NCI-H748 (cell line): ENCODE measurements at regions not wholly inside any gene's neighbourhood (a gene's known extent, or its start where the extent isn't known, plus 50 kb on each side); places are given as distances from the start of the nearest gene placed in this dataset.
"Not testable (repeated sequence)": the region's sequence is repeated elsewhere in the genome, so short reads cannot be mapped to it uniquely, and the experiment has no call there.

Source experiments
- DNase-seq: peaks from one replicate; lab custom pipeline; 2025; ENCODE audit not compliant: unreplicated experiment; lab: John Stamatoyannopoulos, UW

DNA sequence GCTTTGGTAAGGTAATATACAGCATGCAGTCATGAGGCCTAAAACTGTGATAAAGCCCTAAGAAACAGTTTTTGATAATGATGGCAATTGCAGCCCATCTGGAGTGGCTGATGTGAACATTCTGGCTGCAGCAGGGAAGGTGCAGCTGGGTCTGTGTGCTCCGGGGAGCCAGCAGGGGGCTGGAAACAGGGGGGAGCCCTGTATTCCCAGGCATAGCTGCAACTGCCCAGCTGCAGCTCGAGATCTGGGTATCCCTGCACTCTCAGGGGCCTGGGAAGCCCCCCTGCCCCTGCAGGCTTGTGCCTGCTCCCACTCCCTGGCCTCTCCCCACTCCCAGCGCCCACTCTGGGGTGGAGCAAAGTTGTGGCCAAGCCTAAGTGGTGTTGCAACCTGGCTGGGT is 95.6 kb downstream of the RRAGB start:
- no peak for DNase-seq

DNA sequence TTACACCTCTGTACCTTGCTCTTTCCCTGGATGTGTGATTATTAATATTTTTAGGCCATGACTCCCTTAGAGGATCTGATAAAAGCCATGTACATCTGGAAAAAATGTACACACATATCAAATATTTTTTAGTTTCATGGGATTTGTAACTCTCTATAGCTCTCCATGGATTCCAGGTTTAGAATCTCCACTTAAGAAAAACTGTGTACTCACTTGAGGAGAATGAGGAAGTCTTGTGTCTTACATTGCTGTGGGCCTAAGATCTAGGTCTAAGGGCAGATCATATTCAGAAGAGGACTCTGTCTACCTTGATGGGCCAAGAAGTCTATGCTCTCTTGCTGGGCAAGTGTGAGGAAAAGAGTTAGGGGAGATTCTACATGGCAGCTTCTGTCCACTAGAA is 98.0 kb downstream of the RRAGB start:
- DNase-seq: no peak

DNA sequence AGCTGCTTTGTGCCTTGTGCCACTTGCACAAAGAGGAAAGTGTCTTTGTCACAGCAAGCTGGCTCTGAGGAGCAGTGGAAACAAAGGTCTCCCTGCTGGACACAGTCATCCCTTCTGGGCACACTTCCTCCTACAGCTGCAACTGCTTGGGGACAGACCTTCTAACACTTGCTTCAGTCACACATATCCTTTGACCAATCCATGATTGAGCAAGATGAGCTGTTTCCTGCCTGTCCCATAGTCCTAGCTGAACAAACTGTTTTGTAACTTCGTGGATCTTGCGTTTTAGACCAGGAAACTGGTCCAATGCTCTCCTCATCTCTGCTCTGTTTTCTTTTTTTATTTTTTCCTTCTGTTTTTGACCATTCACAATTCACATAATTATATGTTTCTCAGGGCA is 98.5 kb downstream of the RRAGB start:
- DNase-seq: no peak

DNA sequence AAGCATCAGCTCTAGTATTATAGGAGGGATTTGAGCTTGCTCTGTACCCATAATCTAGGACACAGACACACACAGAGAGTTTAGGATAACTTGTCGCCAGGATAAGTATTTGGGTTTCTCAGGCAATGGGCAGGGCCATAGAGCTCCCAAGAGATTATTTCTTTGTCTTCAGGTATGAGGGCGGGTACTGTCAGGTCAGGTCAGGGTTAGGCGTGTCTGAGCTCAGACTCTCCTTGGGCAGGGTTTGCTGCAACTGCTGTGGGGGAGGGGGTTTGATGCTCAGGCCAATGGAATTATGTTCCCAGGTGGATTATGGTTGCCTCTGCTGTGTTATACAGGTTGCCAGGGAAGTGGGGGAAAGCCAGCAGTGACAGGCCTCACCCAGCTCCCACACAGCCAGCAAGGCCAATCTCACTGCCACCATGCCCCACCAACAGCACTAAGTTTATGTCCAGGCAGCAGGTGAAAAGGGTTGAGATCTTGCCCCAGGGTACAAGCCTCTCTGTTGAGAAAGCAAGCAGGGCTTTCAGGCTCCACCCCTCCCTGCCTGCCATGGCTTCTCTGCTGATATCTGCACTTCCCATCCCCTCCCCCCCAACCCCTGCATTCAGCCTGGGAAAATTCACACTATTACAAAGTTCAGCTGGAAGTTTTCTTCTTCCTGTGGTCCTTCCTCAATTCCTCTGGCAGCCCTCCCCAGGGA is 101.3 kb downstream of the RRAGB start:
- no peak for DNase-seq

DNA sequence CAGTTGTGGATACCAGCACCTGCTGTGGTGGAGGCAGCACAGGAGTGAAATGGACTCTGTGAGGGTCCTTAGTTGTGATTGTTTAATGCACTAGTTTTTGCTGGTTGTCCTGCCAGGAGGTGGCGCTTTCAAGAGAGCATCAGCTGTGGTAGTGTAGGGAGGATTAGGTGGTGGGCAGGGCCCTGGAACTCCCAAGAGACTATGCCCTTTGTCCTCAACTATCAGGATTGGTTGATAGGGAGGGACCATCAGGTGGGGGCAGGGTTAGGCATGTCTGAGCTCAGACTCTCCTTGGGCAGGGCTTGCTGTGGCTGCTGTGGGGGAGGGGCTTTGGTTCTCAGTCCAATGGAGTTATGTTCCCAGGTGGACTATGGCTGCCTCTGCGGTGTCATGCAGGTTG is 121.9 kb downstream of the RRAGB start:
- peak; percentile 20 for DNase-seq

- DNase-seq: no peak
Observed at GRCh38 chrX:55841962-55842752, 124.6 kb downstream of the RRAGB start.

- not testable (repeated sequence) for DNase-seq
Observed at GRCh38 chrX:55866779-55867178, 149.2 kb downstream of the RRAGB start.

DNA sequence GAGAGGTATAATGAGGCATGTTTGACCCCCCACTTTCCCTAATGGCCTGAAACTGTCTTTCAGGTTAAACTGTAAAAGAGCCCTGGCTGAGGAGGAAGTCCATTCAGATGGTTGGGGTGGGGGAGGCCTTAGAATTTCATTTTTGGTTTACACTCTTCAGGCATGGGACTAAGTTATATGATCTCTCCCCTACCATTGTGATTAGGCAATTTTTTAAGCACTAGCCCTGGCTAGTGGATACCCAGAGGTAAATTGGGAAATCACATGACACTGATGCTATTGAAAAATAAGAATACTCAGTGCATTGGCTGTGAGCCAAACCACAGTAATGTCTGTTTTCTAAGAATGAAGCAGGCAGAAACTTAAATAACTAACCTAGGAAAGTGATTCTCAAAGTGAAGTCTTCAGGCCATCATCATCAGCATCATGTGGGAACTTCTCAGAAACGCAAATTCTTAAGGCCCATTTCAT is 149.7 kb downstream of the RRAGB start:
- DNase-seq: no peak

- DNase-seq: no peak
Observed at GRCh38 chrX:55867708-55868107, 150.2 kb downstream of the RRAGB start.

DNA sequence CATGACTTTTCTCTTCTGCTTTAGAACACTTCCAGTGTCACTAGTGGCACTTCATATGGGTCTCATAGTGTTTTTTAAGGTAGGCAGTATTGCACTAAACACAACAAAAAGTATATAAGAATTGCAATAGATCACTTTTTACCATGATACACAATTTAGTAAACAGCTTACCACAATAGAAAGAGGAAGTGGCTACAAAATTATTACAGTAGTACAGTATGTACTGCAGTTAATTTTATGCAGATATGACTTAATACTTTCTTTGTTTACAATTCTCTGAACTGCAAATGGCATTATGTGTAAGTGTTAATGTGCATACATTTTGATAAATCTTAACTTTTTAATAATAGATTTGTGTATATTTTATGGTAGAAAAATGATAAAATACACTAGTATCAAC is 157.3 kb downstream of the RRAGB start:
- no peak for DNase-seq

DNA sequence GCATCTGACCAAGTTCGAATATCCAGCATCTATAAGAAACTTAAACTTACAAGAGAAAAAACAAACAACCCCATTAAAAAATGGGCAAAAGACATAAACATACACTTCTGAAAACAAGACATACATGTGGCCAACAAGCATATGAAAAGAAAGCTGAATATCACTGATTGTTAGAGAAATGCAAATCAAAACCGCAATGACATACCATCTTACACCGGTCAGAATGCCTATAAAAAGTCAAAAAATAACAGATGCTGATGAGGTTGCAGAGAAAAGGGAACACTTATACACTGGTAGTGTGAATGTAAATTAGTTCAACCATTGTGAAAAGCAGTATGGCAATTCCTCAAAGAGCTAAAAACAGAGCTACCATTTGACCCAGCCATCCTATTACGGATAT is 166.0 kb downstream of the RRAGB start:
- DNase-seq: not testable (repeated sequence)

- peak; percentile 81 for DNase-seq
Observed at GRCh38 chrX:55907968-55908607, 190.5 kb downstream of the RRAGB start.

- peak; percentile 56 for DNase-seq
Observed at GRCh38 chrX:55908661-55909212, 191.2 kb downstream of the RRAGB start.

DNA sequence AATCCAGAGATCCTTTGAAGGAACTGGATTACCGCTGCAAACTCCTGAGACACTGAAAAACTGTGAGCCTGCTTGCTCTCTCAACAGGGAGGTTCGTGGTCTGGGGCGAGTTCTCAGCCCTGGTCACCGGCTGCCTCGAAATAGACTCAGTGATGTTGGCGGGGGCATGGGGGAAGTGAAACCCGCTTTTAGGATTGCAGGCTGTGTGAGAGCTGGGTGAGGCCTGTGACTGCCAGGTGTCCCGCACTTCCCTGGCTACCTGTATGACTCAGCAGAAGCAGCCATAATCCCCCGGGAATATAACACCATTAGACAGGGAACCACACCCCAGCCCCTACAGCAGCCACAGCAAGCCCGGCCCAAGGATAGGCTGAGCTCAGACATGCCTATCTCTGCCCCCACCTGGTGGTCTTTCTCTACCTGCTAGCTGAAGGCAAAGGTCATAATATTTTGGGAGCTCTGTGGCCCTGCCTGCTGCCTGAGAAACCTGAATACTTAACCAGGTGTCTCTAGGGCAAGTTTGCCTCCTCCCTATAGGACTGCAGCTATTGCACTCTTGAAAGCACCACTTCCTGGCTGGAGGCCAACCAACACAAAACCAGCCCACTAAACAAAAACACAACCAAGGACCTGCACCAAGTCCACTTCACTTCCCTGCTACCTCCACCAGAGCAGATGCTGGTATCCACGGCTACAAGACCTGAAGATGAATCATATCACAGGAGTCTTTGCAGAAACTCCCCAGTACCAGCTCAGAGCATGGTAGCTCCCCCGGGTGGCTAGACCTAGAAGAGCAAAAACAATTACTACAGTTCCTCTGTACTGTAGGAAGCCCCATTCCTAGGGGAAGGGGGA is 202.0 kb downstream of the RRAGB start:
- peak; percentile 26 for DNase-seq

DNA sequence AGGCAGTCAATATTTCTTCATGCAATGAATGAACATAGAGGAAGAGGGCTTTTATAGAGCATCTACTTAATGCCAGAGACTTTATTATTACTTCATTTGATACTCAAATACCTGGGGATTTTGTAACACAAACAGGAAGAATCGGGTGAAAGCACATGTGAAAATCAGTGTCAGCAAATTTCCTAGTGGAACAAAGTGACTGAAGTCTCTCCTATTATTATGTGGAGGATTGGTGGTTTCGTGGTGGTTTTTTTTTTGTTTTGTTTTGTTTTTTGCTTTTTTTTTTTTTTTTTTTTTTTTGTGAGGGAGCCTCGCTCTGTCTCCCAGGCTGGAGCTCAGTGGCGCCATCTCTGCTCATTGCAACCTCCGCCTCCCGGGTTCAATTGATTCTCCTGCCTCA is 207.0 kb downstream of the RRAGB start:
- no peak for DNase-seq

- not testable (repeated sequence) for DNase-seq
Observed at GRCh38 chrX:55928529-55928928, 211.0 kb downstream of the RRAGB start.
